CD4-positive, alpha-beta T cell (primary cell): ENCODE measurements at regions not wholly inside any gene's neighbourhood (a gene's known extent, or its start where the extent isn't known, plus 50 kb on each side); places are given as distances from the start of the nearest gene placed in this dataset.

Experiments
- ATAC-seq: fragments of 200-7000 bp; cut with Tn5 transposase; one replicate; pipeline ENCODE4 v1.10.0; 2022; ENCODE audit warnings: mild to moderate bottlenecking; ENCODE audit not compliant: poor library complexity
- CTCF ChIA-PET: fragments of 350-600 bp; sonication (Branson Sonifier 250); formaldehyde crosslinking; loops from one replicate; lab custom pipeline; 2021; ENCODE audit warnings: antibody characterized with exemption, inconsistent platforms; lab: Charles Lee
- POLR2A ChIA-PET: fragments of 350-600 bp; sonication (Branson Sonifier 250); formaldehyde crosslinking; loops from one replicate; lab custom pipeline; 2021; ENCODE audit warnings: antibody characterized with exemption, inconsistent platforms; lab: Charles Lee
- DNase-seq, 14 experiments: peaks; one replicate each; pipeline ENCODE4 v3.0.0-alpha.2; 2013 to 2020; ENCODE audit warnings: mixed read lengths in 2 of 14
- H3K27ac ChIP-seq, 2 donors: one replicate each; pipeline versions ENCODE4 v1.5.1 to v1.7.0; 2013; ENCODE audit warnings: low read length in 2 of 2, low read depth in 1 of 2, mild to moderate bottlenecking in 1 of 2
- H3K27me3 ChIP-seq, 2 experiments: 1 replicate in 1 of 2; 2 replicates in 1 of 2; pipeline versions ENCODE4 v1.6.1 to v1.7.0; 2013; ENCODE audit warnings: low read length in 2 of 2, control low read depth in 1 of 2, mild to moderate bottlenecking in 1 of 2, moderate library complexity in 1 of 2; ENCODE audit not compliant: insufficient read depth in 2 of 2, control insufficient read depth in 1 of 2
- H3K36me3 ChIP-seq: one replicate; pipeline ENCODE4 v1.6.1; 2013; ENCODE audit warnings: low read length, control low read depth; ENCODE audit not compliant: insufficient read depth
- H3K4me1 ChIP-seq: one replicate; pipeline ENCODE4 v1.6.1; 2013; ENCODE audit warnings: low read length, control low read depth; ENCODE audit not compliant: insufficient read depth
- H3K4me3 ChIP-seq: one replicate; pipeline ENCODE4 v1.5.1; 2013; ENCODE audit warnings: mild to moderate bottlenecking, low read length, moderate library complexity
- H3K9me3 ChIP-seq, 2 experiments: 1 replicate in 1 of 2; 2 replicates in 1 of 2; pipeline versions ENCODE4 v1.6.1 to v1.7.0; 2013; ENCODE audit warnings: low read length in 2 of 2, mild to moderate bottlenecking in 2 of 2, control low read depth in 1 of 2, moderate library complexity in 1 of 2; ENCODE audit not compliant: control insufficient read depth in 1 of 2, insufficient read depth in 1 of 2
- H3K27ac Mint-ChIP-seq: one replicate; pipeline ENCODE4 v1.8.0; 2020; ENCODE audit warnings: mixed read lengths
- H3K27me3 Mint-ChIP-seq: one replicate; pipeline ENCODE4 v1.8.0; 2021; ENCODE audit warnings: mixed read lengths
- H3K36me3 Mint-ChIP-seq: one replicate; pipeline ENCODE4 v1.8.0; 2021; ENCODE audit warnings: low read depth, mixed read lengths
- H3K4me1 Mint-ChIP-seq: one replicate; pipeline ENCODE4 v1.8.0; 2021; ENCODE audit warnings: low read depth, mixed read lengths
- H3K4me3 Mint-ChIP-seq: one replicate; pipeline ENCODE4 v1.8.0; 2020; ENCODE audit warnings: mild to moderate bottlenecking, mixed read lengths
- H3K9me3 Mint-ChIP-seq: one replicate; pipeline ENCODE4 v1.8.0; 2020; ENCODE audit warnings: mixed read lengths
- intact Hi-C, 2 experiments: fragments of 100-400 bp; cut with DNase I in 1 of 2; cut with micrococcal nuclease in 1 of 2; formaldehyde crosslinking; loops; one replicate each; pipeline versions ENCODE4 v1.15.1 to v1.9.0; 2023 to 2025; cut with DNase I, micrococcal nuclease
- TF ChIP-seq, protein P1 (sequence below): fragments of 200-600 bp; IDR thresholded peaks from one replicate; pipeline ENCODE4 v1.8.0; 2022; ENCODE audit warnings: antibody characterized with exemption, mild to moderate bottlenecking

- Histone ChIP-seq H3K27me3 (no peaks in the 10 kb centered on the region), H3K9me3 (no peaks in the 10 kb centered on the region), H3K4me1 (no peaks in the 10 kb centered on the region), H3K36me3 (no peaks in the 10 kb centered on the region), H3K4me3 (no peak overlapping the region), H3K27ac (no peak overlapping the region)
- ATAC-seq = no peak
- Mint-ChIP-seq H3K4me3 (no peak overlapping the region), H3K9me3 (no peaks in the 10 kb centered on the region), H3K4me1 (no peaks in the 10 kb centered on the region), H3K27ac (no peak overlapping the region), H3K27me3 (no peaks in the 10 kb centered on the region), H3K36me3 (no peaks in the 10 kb centered on the region)
- POLR2A ChIA-PET = no interaction called here
- CTCF ChIA-PET = no interaction called here
- DNase-seq = no peak
- TF ChIP-seq, protein P1, sequence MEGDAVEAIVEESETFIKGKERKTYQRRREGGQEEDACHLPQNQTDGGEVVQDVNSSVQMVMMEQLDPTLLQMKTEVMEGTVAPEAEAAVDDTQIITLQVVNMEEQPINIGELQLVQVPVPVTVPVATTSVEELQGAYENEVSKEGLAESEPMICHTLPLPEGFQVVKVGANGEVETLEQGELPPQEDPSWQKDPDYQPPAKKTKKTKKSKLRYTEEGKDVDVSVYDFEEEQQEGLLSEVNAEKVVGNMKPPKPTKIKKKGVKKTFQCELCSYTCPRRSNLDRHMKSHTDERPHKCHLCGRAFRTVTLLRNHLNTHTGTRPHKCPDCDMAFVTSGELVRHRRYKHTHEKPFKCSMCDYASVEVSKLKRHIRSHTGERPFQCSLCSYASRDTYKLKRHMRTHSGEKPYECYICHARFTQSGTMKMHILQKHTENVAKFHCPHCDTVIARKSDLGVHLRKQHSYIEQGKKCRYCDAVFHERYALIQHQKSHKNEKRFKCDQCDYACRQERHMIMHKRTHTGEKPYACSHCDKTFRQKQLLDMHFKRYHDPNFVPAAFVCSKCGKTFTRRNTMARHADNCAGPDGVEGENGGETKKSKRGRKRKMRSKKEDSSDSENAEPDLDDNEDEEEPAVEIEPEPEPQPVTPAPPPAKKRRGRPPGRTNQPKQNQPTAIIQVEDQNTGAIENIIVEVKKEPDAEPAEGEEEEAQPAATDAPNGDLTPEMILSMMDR = no peak
- intact Hi-C loops = no loop called here
These were observed 492.5 kb upstream of the SOX9 start for GRCh38 chr17:71628306-71628705.

DNA sequence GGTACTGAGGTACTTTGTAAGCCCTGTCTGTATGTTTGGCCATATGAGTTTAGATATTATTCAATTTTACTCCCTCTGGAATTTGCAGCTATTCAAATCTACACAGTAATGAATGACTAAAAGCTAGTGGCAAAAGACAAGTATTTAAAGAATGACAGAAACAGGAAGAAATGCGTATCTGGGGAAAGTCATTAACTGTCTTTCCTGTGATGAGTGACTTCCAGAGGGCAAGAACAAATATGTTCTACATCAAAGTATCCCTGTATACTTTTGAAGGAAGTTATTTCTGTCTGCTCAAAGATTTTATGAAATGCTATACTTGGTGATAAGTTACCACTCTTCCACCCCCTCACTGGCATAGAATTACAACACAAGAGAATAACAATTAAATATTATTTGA lies 489.3 kb upstream of the SOX9 start:
- Histone ChIP-seq H3K27me3 (no peaks in the 10 kb centered on the region), H3K9me3 (no peaks in the 10 kb centered on the region), H3K4me1 (no peaks in the 10 kb centered on the region), H3K4me3 (no peak overlapping the region), H3K27ac (no peak overlapping the region), H3K36me3 (no peaks in the 10 kb centered on the region)
- H3K36me3 Mint-ChIP-seq = no peaks in the 10 kb centered on the region
- ChIA-PET CTCF (no interaction called here), POLR2A (no interaction called here)
- no peaks in the 10 kb centered on the region for H3K27me3 Mint-ChIP-seq
- no peaks in the 10 kb centered on the region for H3K4me1 Mint-ChIP-seq
- intact Hi-C loops = no loop called here
- H3K4me3 Mint-ChIP-seq = no peak overlapping the region
- ATAC-seq = no peak
- no peaks in the 10 kb centered on the region for H3K9me3 Mint-ChIP-seq
- no peak overlapping the region for H3K27ac Mint-ChIP-seq
- TF ChIP-seq, protein P1 = no peak
- DNase-seq = no peak

GRCh38 chr17:71632328-71632727 lies 488.5 kb upstream of the SOX9 start:
- Mint-ChIP-seq H3K4me1 (no peaks in the 10 kb centered on the region), H3K27me3 (no peaks in the 10 kb centered on the region), H3K36me3 (no peaks in the 10 kb centered on the region), H3K9me3 (no peaks in the 10 kb centered on the region), H3K27ac (no peak overlapping the region), H3K4me3 (no peak overlapping the region)
- H3K4me3 ChIP-seq = no peak overlapping the region
- TF ChIP-seq, protein P1 = no peak
- ATAC-seq = no peak
- ChIA-PET POLR2A (no interaction called here), CTCF (no interaction called here)
- no peaks in the 10 kb centered on the region for H3K9me3 ChIP-seq
- H3K27me3 ChIP-seq = no peaks in the 10 kb centered on the region
- intact Hi-C loops = no loop called here
- H3K4me1 ChIP-seq = no peaks in the 10 kb centered on the region
- DNase-seq = no peak
- no peaks in the 10 kb centered on the region for H3K36me3 ChIP-seq
- no peak overlapping the region for H3K27ac ChIP-seq
